Stomach smooth muscle (tissue), 2 donors: ENCODE measurements at regions not wholly inside any gene's neighbourhood (a gene's known extent, or its start where the extent isn't known, plus 50 kb on each side); places are given as distances from the start of the nearest gene placed in this dataset.
"Not testable (repeated sequence)": the region's sequence is repeated elsewhere in the genome, so short reads cannot be mapped to it uniquely, and the experiment has no call there.

Experiments used
- H3K27ac ChIP-seq: one replicate; pipeline ENCODE4 v1.7.0; 2013; ENCODE audit warnings: mild to moderate bottlenecking, low read length, inconsistent platforms
- H3K27me3 ChIP-seq, 2 donors: one replicate each; pipeline ENCODE4 v1.7.0; 2013; ENCODE audit warnings: low read length in 2 of 2; ENCODE audit not compliant: insufficient read depth in 2 of 2, control insufficient read depth in 1 of 2
- H3K36me3 ChIP-seq, 2 donors: one replicate each; pipeline ENCODE4 v1.7.0; 2013; ENCODE audit warnings: low read length in 2 of 2; ENCODE audit not compliant: control insufficient read depth in 2 of 2, insufficient read depth in 2 of 2
- H3K4me1 ChIP-seq: one replicate; pipeline ENCODE4 v1.7.0; 2013; ENCODE audit warnings: low read length; ENCODE audit not compliant: control insufficient read depth, insufficient read depth
- H3K4me3 ChIP-seq, 2 donors: one replicate each; pipeline ENCODE4 v1.7.0; 2013; ENCODE audit warnings: low read length in 2 of 2
- H3K9ac ChIP-seq, 2 donors: one replicate each; pipeline ENCODE4 v1.7.0; 2013; ENCODE audit warnings: low read length in 2 of 2, mild to moderate bottlenecking in 1 of 2
- H3K9me3 ChIP-seq, 2 donors: one replicate each; pipeline ENCODE4 v1.7.0; 2013; ENCODE audit warnings: low read length in 2 of 2; ENCODE audit not compliant: control insufficient read depth in 2 of 2
- donor health status: healthy.
- donor health status: Pancreatic carcinoma.

DNA sequence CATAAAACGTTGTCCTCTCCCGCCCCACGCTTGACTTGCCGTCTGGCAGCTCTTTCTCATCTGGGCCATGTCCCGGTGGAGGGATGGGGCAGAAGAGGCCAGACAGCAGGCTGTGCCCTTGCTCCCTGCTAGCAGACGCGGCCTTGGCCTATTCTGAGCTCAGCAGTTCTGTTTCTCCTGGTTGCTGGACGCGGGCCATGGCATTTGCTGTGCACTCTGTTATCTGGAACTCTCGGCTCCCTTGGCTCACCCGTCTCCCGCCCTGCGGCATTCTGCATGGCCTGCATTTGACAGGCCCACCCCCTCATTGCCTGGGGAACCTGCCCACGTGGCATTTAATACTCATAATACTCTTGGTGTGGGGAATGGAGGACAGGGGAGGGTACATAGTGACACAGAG, 146.3 kb downstream of the BCL2L11 start:
- H3K4me3 ChIP-seq, H3K4me1 ChIP-seq, H3K36me3 ChIP-seq, H3K27me3 ChIP-seq, H3K9me3 ChIP-seq, H3K9ac ChIP-seq, H3K27ac ChIP-seq: not testable (repeated sequence)

DNA sequence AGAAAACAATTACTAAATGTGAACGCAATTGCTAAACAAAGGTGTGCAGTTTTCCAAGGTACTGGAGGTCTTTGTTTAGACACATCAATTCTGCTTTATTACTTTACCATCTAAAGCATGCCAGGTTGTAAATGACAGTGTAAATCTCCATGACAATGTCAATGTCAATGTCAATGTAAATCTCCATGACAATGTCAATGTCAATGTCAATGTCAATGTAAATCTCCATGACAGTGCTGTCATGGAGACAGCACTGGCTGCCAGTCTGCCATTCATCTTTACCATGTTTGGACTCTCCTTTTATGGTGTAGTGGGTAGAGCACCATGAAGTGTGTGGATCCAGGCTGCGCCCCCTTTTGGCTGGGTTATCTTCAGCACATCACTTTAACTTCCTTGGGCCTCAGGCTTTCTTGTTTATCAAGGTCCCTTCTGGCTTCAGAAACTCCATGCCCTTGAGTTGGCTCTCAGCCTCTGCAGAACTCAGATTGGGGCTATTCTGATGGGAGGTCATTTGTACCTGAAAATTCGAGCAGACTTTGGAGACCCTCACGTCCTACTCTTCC, 149.1 kb downstream of the BCL2L11 start:
- not testable (repeated sequence) for H3K4me1 ChIP-seq, H3K9me3 ChIP-seq, H3K27me3 ChIP-seq, H3K27ac ChIP-seq, H3K9ac ChIP-seq, H3K4me3 ChIP-seq, H3K36me3 ChIP-seq

- not testable (repeated sequence) for H3K27me3 ChIP-seq
These were observed 149.9 kb downstream of the BCL2L11 start for GRCh38 chr2:111270569-111270968.

GRCh38 chr2:111271647-111272304, 151.1 kb downstream of the BCL2L11 start:
- H3K4me3 ChIP-seq, H3K27ac ChIP-seq, H3K36me3 ChIP-seq, H3K4me1 ChIP-seq, H3K27me3 ChIP-seq, H3K9ac ChIP-seq, H3K9me3 ChIP-seq: not testable (repeated sequence)

More at GRCh38 chr2:111270569-111270968, 149.9 kb downstream of the BCL2L11 start:
- not testable (repeated sequence) for H3K4me3 ChIP-seq, H3K4me1 ChIP-seq, H3K9me3 ChIP-seq, H3K27ac ChIP-seq, H3K36me3 ChIP-seq, H3K9ac ChIP-seq

DNA sequence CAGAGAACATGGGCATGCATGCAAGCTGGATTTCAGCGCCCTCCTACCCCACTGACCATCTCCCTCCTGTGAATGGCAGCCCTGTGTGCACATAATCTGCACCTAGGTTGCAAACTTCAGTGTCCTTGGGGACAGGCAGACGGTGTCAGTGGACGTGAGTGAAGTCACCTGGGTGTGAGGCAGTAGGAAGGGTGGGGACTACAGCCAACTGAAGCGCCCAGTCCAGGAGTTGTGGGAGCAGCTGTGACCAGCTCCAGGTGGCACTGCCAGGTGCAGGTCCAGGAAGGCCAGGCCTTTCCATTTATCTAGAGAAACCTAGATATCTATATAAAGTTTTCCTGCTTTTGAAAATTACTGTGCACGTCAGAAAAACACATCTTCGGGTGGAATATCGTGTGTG, 152.3 kb downstream of the BCL2L11 start:
- H3K27me3 ChIP-seq, H3K9me3 ChIP-seq, H3K27ac ChIP-seq, H3K9ac ChIP-seq, H3K4me3 ChIP-seq, H3K36me3 ChIP-seq, H3K4me1 ChIP-seq: not testable (repeated sequence)

DNA sequence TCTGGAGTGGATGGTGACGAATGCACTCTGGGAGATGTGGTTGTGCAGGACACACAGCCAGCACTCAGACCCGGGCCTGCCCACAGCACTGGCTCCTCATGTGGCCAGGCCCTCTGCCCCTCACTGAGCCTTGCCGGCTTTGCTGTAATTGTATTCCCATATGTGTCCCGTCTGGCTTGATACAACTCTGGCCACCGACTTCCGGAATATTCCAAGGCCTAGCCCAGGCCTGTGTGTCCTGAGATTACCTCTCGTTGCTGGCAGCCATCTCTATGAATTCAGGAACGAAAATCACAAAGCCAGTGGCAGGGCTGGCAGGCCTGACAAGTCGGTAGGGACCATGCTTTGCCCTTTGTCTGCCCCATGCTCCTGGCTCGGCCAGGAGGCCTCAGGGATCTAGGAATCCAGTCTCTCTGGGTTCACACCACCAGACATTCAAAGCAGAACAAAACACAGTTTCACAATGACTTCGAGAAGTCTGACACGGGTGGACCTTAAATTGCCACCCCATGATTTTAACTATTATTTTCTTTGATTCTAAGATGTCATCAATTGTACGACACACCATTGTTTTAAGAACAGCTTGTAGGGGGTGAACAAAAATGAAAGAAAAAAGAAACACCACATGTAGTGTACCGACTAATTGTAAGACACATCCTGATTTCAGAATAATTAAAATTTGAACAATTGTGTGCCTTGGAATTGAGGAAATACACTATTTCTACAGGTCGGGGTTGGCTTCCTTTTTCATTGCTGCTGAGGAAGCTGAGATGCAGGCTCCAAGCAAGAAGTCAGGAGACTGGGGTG, 154.5 kb downstream of the BCL2L11 start:
- not testable (repeated sequence) for H3K27me3 ChIP-seq, H3K36me3 ChIP-seq, H3K27ac ChIP-seq, H3K4me1 ChIP-seq, H3K9ac ChIP-seq, H3K9me3 ChIP-seq, H3K4me3 ChIP-seq

- not testable (repeated sequence) for H3K9me3 ChIP-seq, H3K4me1 ChIP-seq, H3K36me3 ChIP-seq, H3K27ac ChIP-seq, H3K9ac ChIP-seq, H3K27me3 ChIP-seq, H3K4me3 ChIP-seq
These were observed 155.1 kb downstream of the BCL2L11 start for GRCh38 chr2:111275854-111276171.

DNA sequence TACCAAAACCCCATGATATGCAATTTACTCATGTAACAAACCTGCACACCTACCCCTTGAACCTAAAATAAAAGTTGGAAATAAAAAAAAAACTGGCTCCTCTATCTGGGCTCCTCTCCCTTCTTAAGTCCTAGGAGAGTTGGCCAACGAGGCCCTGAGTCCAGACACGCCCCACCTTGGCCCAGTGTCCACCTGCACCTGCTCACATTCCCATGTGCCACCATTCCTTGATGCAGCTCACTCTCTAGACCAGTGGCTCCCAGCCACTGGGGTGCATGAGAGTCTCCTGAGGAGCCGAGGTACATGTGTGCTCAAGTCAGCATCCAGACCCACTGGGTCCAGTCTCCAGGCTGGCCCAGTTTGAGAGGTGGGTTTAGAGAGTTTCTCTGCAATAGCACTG, 157.4 kb downstream of the BCL2L11 start:
- not testable (repeated sequence) for H3K4me3 ChIP-seq, H3K27me3 ChIP-seq, H3K4me1 ChIP-seq, H3K36me3 ChIP-seq, H3K9ac ChIP-seq, H3K9me3 ChIP-seq, H3K27ac ChIP-seq

GRCh38 chr2:111280709-111281286, 160.1 kb downstream of the BCL2L11 start:
- not testable (repeated sequence) for H3K27ac ChIP-seq, H3K4me3 ChIP-seq, H3K9me3 ChIP-seq, H3K4me1 ChIP-seq, H3K27me3 ChIP-seq, H3K36me3 ChIP-seq, H3K9ac ChIP-seq

- not testable (repeated sequence) for H3K27ac ChIP-seq, H3K27me3 ChIP-seq, H3K4me1 ChIP-seq, H3K36me3 ChIP-seq, H3K9ac ChIP-seq, H3K4me3 ChIP-seq, H3K9me3 ChIP-seq
These were observed 161.4 kb downstream of the BCL2L11 start for GRCh38 chr2:111282162-111282561.
